HG02938 (cell line): ENCODE measurements at regions not wholly inside any gene's neighbourhood (a gene's known extent, or its start where the extent isn't known, plus 50 kb on each side); places are given as distances from the start of the nearest gene placed in this dataset.
"Not testable (repeated sequence)": the region's sequence is repeated elsewhere in the genome, so short reads cannot be mapped to it uniquely, and the experiment has no call there.

Experiments
- ATAC-seq: cut with Tn5 transposase; IDR thresholded peaks from one replicate; pipeline ENCODE4 v1.9.1; 2021; ENCODE audit warnings: mild to moderate bottlenecking, moderate library complexity; ENCODE audit not compliant: unreplicated experiment

DNA sequence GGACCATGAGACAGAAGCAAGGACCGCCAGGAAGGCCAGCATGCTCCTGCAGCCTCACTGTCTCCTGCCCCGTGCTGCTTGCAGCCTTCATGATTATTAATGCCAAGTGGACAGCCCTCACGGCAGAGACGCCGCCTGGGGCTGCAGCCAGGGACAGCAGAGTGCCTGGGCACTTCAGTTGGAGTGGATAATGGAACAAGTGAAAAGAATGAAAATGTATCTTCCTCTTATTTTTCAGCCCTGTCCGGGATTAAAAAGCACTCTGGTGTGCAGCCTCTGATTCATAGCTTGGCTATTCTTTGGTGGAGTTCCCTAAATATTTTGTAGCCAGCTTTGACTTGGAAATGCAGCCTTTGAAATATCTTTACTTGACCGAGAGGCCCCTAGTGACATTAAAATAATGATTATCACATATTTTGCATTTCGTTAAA is 1404.2 kb downstream of the BRD1 start:
- no peak for ATAC-seq

DNA sequence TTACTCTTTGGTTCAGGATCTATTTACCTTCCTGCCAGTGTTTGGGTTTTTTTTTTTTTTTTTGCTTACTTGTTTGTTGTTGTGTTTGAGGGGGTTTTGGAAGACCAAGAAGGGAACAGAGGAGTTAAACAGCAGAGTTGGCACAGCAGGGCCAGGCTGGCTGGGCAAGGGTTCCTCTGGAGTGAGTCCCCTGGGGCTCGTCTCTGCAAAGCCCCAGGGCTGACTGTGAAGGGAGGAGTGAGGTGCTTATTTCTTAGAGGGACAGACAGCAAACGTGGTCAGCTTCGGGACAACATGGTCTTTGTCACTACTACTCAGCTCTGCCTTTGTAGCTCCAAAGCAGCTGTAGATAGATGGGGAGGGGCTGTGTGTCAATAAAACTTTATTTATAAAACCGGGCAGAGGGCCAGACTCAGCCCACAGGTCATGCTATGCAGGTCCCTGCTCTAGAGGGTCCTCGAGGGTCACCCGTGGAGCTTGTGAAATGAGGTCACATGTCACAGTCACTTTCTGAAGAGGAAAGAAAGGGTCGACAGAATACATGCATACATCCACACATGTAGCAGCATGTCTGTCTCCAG is 1404.7 kb downstream of the BRD1 start:
- ATAC-seq, result no peak

DNA sequence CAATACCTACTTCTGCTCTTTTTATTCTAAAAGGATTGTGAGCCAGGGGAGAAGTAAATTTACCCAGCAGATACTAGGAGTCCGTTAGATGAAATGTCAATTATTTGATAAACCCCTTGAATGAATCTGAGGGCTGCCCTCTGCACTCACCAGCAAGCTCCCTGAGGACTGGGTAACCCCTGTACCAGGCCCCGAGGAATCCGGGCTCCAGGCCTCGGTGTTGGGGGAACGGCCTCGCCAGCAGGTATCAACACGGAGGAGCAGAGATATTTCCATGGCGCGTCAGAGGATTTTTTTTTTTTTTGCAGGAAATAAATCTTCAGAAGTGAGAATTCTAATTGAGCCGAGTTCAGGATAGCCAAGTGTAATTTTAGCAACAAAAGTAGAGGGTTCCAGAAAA is 1408.8 kb downstream of the BRD1 start:
- no peak for ATAC-seq

DNA sequence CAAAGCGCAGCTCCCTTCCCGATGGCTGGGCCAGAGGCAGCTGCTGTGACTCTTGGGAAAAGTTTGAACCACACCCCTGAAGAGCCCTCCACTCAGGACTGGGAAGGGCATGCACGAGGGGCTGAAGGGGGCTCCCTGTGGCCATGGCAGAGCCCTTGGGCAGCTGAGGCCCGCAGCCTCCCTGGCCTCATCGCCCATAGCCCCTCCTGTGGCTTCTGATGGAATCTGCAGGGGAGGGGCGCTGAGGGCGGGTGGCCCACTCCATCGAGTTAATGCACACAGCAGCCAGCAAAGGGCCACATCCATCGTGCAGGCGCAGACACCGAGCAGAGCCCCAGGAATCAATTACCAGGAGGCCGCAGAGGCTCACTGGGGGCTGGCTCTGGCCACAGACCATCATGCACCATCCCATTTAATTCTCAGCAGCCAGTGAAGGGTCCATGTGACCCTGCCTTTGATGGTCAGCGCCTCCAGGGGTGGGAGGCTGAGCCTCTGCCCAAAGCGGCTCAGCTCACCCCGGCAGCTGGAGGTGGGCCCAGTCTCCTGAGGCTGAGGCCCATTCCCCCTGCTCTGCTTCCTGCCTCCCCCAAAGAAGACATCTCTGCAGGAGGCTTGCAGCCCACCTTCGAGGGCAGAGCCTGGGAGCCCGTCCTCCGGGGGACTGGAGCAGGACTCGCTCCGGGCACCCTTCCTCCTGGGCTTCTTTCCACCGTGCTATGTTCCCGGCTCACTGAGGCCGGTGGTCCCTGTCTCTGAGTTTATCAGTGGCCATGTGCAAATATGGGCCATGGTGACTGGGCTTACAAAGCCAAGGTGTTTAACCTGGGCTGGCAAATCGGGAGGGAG is 1410.2 kb downstream of the BRD1 start:
- no peak for ATAC-seq

DNA sequence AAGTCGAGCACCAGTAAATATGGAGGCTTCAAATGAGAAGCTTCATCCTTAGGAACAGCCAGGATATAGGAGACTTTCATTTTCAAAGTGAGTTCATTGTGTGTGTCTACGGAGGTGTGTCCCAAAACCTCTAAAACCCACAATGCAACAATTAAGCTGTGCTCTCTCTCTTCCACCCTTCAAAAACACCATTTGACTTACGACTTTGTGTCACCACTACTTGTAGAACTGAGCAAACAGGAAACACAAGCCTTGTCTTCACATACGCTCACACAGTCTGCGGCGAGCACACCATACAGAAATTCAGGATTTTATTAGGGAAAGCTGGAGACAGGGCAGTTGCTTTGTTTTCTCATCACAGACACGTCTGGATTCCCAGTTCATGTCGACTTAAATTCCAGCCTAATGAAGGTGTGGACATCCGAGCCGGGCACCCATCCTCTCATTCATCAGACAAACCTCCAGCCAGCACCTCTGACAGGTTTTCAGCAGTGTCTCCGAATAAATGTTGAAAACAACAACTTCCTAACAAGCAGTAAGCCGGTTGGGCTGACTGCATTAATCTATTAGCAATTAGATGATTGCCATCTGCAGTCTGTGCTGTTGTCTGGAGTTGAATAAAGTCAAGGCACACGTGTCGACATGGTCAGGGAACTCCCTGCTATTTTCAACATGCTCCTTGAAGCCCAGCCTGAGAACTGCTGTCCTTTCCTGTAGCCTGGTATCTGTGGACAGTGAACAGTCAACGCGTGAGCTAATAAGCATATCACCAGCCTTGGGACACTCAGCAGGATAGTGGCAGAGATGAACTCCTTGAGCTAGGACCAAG is 1411.1 kb downstream of the BRD1 start:
- ATAC-seq, result no peak

DNA sequence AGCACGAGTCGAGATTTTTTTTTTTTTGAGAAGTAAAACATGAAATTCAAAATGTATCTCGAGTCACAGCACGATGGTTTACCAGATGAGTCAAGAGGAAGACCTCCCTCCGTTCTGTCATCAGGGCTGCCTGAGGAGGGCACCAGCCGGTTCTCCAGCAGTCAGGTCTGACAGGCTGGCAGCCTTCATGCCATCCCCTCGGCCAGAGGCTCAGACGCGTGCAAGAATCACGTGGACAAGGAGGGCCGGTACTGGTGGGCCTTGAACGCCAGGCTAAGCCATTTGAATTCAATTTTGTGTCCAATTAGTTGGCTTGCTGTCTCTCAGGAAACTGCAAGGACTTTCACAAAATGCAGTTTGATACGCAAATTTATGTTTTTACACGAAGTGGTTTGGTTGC is 1412.2 kb downstream of the BRD1 start:
- no peak for ATAC-seq

DNA sequence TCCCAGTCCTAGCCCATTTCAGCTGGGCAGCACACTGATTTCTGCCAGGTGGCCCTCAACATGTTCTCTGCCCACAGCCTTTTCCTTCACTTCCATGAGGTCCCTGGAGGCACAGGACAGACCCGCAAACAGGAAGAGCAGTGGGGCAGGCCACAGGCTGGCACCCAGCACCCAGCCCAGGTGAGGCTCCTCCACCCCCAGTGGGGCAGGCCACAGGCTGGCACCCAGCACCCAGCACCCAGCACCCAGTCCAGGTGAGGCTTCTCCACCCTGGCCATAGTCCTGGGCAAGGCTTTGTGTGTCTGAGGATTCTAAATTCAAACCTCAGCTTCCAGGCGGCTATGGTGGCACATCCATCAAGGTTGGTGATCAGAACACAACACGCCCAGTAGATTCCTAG is 1413.0 kb downstream of the BRD1 start:
- ATAC-seq, result no peak

DNA sequence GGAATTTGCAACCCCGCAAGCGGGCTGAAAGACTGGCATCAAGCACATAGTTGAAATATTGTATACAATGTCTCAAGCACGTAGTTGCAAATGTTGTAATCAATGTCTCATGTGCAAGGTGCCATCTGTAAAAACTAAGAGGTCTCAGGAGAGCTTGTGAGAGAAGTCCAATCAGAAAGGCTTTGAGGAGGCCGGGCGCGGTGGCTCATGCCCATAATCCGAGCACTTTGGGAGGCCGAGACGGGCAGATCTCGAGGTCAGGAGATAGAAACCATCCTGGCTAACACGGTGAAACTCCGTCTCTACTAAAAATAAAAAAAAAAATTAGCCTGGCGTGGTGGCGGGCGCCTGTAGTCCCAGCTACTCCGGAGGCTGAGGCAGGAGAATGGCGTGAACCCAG is 1414.7 kb downstream of the BRD1 start:
- not testable (repeated sequence) for ATAC-seq

DNA sequence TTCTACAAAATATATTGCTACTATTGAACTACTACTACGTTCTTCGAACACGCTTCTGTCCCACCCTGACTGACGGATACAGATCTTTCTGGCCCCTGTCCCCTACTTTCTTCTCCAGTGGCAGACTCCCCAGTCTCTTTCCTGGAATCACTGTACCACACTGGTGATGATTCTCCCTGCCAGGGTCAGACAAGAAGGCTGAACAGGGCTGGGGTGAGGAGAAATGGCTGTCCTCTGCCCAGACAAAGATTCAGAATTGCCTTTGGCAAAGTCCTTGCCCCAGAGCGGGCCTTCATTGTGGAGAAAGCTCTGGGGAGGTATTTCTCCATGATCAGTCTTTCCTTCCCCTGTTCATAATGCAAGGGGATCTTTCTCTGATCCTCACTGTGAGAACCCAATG is 1417.1 kb downstream of the BRD1 start:
- no peak for ATAC-seq

DNA sequence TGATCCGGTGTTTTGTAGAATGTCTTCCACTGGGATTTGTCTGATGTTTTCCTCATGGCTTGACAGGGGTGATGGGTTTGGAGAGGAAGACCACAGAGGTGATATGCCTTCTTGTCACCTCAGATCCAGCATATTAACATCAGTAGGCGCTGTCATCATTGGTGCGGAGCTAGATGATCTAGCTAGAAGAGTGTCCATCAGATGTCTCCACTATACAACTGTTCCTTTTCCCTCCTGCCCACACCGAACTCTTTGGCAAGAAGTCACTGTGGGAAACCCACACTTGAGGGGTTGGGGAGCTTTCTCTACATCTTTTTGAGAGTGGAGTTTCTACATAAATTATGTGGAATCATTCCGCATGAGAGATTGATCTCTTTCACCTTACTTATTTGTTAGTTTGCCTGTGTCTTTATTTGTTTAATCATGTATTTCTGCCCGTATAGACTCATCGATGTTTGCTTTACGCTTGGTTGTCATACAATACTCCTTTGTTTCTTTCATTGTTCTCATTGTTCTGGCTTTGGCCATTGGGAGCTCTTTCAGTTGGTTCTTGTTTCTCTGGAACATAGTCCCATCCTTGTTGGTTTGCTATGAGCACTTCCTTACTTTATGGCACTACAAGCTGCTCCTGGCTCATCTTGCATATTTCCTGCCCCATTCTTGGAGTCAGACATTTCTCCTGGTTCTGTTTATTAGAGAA is 1420.3 kb downstream of the BRD1 start:
- no peak for ATAC-seq

DNA sequence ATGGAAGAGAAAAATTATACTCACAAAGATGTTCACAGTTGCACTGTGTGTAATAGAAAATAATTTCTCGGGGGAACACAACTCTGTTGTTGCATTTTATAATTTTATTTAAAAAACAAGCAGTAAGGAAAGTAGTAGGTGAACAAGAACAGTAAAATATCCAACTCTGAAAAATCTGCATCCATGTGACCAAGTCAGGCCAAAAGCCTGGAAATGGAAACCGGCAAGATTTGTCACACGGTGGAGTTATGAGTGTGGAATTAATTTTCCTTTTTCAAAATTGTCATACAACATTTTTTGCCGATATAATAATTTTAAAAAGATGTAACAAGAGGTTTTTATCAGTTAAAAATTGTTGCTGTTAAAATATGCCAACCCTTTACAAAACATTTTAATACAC is 1421.5 kb downstream of the BRD1 start:
- no peak for ATAC-seq

DNA sequence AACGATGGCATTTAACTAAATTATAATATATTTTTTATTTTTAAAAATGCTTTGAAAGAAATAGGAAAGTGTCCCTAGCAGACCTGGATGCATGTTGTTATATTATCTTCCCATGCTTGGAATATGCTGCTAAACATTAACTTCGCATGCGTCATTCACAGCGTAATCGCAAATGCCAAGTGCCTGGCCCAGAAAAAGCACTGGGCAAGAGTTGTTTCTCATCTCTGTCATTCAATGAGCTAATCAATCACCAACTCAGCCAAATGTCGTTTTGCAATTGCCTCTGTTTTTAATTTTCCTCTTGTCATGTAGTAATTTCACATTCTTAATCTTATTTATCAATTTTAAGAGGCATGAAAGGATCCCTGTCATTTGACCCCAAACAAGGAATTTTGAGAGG is 1421.9 kb downstream of the BRD1 start:
- no peak for ATAC-seq

DNA sequence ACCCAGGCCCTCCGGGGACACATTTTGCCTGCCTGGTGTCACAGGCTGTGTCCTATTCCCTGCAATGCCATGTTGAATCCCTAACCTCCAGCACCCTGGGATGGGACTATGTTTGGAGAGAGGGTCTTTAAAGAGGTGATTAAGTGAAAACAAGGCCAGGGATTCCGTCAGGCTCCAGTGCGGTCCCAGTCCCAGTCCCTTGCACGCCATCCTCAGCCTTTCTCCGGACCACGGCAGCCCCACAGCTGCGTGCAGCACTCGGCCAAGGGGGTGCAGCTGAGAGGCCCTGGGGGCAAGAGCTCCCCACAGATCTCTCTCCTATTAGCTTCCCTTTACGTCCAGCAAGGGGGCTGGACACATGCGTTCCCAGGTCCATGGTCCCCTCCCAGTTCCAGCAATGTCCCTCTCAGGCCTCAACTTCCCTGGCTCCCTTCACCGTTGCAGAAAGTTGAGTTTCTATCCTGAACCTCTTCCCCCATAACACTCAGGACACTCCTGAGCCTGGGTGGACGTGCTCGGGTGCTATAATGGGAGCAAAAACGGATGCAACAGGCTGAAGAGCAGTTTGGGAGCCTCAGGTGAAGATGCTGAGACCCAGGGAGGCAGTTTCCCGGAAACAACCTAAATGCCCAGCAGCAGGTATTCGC is 1422.7 kb downstream of the BRD1 start:
- no peak for ATAC-seq

DNA sequence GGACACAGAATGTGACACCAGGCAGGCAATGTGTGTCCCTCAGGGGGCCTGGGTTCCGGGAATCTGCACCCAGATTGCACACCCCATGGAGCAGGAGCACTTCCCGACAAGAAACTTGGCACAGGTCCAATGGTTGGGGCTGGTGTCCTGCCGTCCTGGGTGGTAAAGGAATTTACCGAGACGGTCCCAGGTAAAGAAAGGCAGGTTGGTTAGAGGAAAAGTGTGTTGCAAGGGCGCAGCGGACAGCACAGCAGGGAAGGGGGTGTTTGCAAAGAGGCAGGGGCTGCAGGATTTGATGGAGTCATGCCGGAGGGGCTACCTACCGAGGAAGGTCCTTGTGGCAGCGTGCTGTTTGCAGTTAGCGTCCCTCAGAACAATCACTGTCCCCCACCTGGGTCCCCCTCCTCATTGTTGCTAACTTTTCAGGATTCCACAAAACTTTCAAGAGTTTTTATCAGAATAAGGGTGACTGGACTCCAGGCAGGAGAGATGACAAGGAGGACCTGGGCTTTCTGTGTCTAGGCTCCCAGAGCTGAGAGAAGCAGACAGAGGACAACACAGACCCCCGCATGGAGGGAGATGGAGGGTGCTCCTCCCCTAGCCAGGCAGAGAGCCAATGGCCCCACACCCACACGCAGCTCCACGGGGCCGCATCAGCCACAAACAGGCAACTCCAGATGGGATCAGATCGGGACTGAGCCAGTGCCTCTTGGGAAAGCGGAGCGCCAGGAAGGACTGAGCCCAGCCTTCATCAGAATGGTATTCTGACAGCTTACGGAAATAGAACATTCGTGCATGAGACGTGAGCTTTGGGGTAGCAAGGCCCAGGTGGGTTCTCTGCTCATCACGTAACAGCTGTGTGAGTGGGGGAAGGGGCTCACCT is 1423.9 kb downstream of the BRD1 start:
- ATAC-seq, result no peak

DNA sequence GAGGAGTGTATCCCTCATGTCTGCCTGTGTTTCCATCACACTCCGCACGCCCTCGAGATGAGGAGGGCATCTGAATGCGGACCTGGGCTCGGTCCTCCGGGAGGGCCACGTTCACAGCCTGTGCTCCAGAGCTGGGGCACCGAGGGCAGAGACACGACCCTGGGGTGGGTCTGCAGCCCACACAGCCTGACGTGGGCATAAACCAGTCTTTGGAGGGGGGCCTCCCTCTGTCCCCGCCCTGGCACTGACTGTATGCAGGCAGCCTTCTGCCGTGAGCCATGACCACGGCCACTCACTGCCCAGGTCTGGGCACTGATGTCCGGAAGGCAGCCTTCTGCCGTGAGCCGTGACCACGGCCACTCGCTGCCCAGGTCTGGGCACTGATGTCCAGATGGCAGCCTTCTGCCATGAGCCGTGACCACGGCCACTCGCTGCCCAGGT is 1425.1 kb downstream of the BRD1 start:
- ATAC-seq, result no peak

DNA sequence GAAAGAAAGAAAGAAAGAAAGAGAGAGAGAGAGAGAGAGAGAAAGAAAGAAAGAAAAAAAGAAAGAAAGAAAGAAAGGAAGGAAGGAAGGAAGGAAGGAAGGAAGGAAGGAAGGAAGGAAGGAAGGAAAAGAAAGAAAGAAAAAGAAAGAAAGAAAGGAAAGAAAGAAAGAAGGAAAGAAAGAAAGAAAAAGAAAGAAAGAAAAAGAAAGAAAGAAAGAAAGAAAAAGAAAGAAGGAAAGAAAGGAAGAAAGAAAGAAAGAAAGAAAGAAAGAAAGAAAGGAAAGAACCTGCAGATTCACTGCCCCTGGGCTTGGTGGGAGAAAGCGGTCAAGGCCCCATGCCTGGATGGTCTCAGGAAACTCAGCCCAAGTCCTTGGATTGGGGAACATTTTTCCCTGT is 1426.2 kb downstream of the BRD1 start:
- ATAC-seq, result not testable (repeated sequence)

DNA sequence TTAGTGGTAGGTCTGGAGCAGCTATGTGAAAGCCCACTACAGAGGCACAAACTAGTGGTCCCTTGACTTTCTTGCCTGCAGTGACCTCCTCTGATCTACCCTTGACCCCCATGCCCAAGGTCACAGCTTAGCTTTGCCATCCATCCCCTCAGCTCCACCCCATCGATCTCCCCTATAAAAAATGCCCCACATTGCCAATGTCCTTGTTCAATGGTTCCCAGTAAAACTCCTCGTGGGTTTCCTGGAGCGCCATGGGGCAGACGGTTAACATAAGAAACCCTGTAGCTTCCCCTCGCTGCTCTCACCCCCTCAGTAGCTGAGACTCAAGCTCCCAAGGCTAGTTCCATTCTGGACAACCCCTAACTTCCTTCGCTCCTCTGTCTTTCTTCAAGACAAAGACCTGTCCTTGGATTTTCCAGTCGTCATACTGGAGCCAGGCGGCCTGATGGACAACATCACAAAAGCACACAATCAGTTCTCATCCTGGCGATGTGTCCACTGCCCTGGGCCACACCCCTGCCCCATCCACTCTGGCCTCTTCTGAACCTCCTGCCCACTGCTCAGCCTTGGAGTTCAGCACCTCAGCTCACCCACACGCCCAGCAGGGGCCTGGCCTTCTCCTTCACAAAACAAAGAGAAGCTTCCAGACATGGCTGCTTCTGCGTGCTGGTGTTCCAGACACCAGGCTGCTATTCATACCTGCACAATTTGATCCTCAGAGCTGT is 1429.3 kb downstream of the BRD1 start:
- ATAC-seq, result no peak

DNA sequence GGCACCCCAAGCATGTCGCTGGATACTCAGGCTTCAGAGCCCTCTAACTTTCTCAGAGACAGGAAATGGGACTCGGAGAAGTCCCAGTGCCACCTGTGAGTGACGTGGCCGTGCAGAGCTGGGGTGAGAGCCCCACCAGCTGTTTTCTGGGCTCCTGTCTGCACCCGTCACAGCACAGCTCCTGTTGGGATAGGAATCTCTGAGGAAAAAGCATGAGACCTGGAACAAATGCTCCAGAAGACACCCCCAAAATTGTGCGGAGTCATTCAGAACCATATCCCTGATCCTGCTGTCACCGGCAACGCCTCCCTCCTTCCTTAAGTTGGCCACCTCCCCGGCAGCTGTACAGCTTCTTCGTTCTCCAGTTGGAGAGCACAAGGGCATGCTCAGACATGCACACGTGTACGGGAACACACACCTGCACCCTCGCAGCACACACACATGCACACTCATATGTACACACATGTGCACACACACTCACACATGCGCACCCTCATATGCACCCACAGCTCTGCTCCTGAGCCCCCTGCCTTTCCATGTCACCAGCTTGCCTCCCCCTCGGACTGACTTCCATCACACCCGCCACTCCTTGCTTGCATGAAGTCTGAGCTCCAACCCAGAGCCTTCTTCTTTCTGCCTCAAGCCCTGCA is 1430.0 kb downstream of the BRD1 start:
- ATAC-seq, result no peak
